Stromal cell of bone marrow (primary cell): ENCODE measurements at regions not wholly inside any gene's neighbourhood (a gene's known extent, or its start where the extent isn't known, plus 50 kb on each side); places are given as distances from the start of the nearest gene placed in this dataset.
"Not testable (repeated sequence)": the region's sequence is repeated elsewhere in the genome, so short reads cannot be mapped to it uniquely, and the experiment has no call there.

Experiments
- DNase-seq: peaks from one replicate; pipeline ENCODE4 v3.0.0-alpha.2; 2012; ENCODE audit warnings: low read depth

GRCh38 chr5:17690473-17690872 is 56.2 kb downstream of the TAF11L14 start:
- no peak for DNase-seq

- DNase-seq: no peak
Measured at GRCh38 chr5:17691762-17692161, 57.5 kb downstream of the TAF11L14 start.

- DNase-seq: no peak
Measured at GRCh38 chr5:17694371-17694770, 60.1 kb downstream of the TAF11L14 start.

GRCh38 chr5:17694914-17695313 is 60.7 kb downstream of the TAF11L14 start:
- no peak for DNase-seq

- DNase-seq: no peak
Measured at GRCh38 chr5:17696627-17697026, 62.4 kb downstream of the TAF11L14 start.

GRCh38 chr5:17697671-17698070 is 63.4 kb downstream of the TAF11L14 start:
- DNase-seq: no peak

GRCh38 chr5:17709011-17709710 is 74.9 kb downstream of the TAF11L14 start:
- no peak for DNase-seq

- DNase-seq: no peak
Measured at GRCh38 chr5:17713301-17713700, 79.0 kb downstream of the TAF11L14 start.

- DNase-seq: no peak
Measured at GRCh38 chr5:17714186-17714585, 79.9 kb downstream of the TAF11L14 start.

GRCh38 chr5:17719592-17719991 is 85.3 kb downstream of the TAF11L14 start:
- no peak for DNase-seq

GRCh38 chr5:17720071-17720470 is 85.8 kb downstream of the TAF11L14 start:
- no peak for DNase-seq

GRCh38 chr5:17723876-17724275 is 89.6 kb downstream of the TAF11L14 start:
- no peak for DNase-seq

GRCh38 chr5:17727098-17727497 is 92.8 kb downstream of the TAF11L14 start:
- no peak for DNase-seq

- DNase-seq: no peak
Measured at GRCh38 chr5:17730421-17730820, 96.2 kb downstream of the TAF11L14 start.

- no peak for DNase-seq
Measured at GRCh38 chr5:17732351-17732923, 98.2 kb downstream of the TAF11L14 start.

- no peak for DNase-seq
Measured at GRCh38 chr5:17734011-17734410, 99.8 kb downstream of the TAF11L14 start.

GRCh38 chr5:17735761-17736160 is 101.5 kb downstream of the TAF11L14 start:
- DNase-seq: no peak

GRCh38 chr5:17737092-17737491 is 102.8 kb downstream of the TAF11L14 start:
- peak; percentile 33 for DNase-seq

GRCh38 chr5:17738446-17738845 is 104.2 kb downstream of the TAF11L14 start:
- DNase-seq: no peak

GRCh38 chr5:17743580-17744435 is 109.5 kb downstream of the TAF11L14 start:
- peak; percentile 89 for DNase-seq

GRCh38 chr5:17748201-17748600 is 113.9 kb downstream of the TAF11L14 start:
- DNase-seq: no peak

GRCh38 chr5:17748941-17749340 is 114.7 kb downstream of the TAF11L14 start:
- DNase-seq: no peak

- DNase-seq: not testable (repeated sequence)
Measured at GRCh38 chr5:17755406-17755805, 121.1 kb downstream of the TAF11L14 start.
